Heart left ventricle (tissue), 13 donors: ENCODE measurements at regions not wholly inside any gene's neighbourhood (a gene's known extent, or its start where the extent isn't known, plus 50 kb on each side); places are given as distances from the start of the nearest gene placed in this dataset.

Source experiments
- CTCF ChIP-seq, 12 donors: fragments of 200-600 bp; sonication (generic) in 4 of 12; IDR thresholded peaks; one replicate each; pipeline versions ENCODE4 v1.5.0 to v1.8.0; 2018 to 2022; ENCODE audit warnings: antibody characterized with exemption in 12 of 12, mild to moderate bottlenecking in 5 of 12
- POLR2A ChIP-seq, 2 donors: fragments of 450-650 bp; IDR thresholded peaks; one replicate each; pipeline ENCODE4 v1.6.1; 2017; ENCODE audit warnings: antibody characterized with exemption in 2 of 2, mild to moderate bottlenecking in 2 of 2, moderate library complexity in 2 of 2
- donor health status: ischemic (EF 13 %, LVEDD 7.1; RV severe dilation, severe dysfunction).
- donor health status: DM: no; HTN: yes; CAD: no.
- donor health status: DM: no; HTN: no; CAD: no.
- donor health status: ischemic (EF 25% LVEDD 6.9; RV normal size, moderate dysfunction).
- donor health status: ischemic (EF 25% LVEDD 5.7; RV mildly dilated, moderate dysfunction).
- donor health status: ischemic (EF 35%, LVEDD 5.7; RV mildly dilated, moderate dysfunction).
- donor health status: nonischemic (EF 11% LVEDD 7.7; RV severe dilation, severe dysfunction).
- donor health status: DM: yes; HTN: yes; CAD: no.
- donor health status: PGD.
- donor health status: ischemic (EF 29% LVEDD 5.4; RV normal size, mild dysfunction).
- donor health status: nonischemic (EF 23%, LVEDD 6.1; RV moderate dilation, normal function).

- TF ChIP-seq CTCF (IDR thresholded peaks at IDR 0.05) = no peak
- TF ChIP-seq POLR2A (IDR thresholded peaks at IDR 0.05) = no peak
Observed at GRCh38 chr1:29852248-29852647, 615.9 kb downstream of the PTPRU start.
